Heart left ventricle (tissue), 16 donors: ENCODE measurements at regions not wholly inside any gene's neighbourhood (a gene's known extent, or its start where the extent isn't known, plus 50 kb on each side); places are given as distances from the start of the nearest gene placed in this dataset.

Experiments used
- ATAC-seq, 4 donors: fragments of 200-7000 bp; cut with Tn5 transposase; one replicate each; pipeline ENCODE4 v1.9.1; 2020 to 2022; ENCODE audit warnings: moderate library complexity in 4 of 4, mild to moderate bottlenecking in 3 of 4, moderate number of reproducible peaks in 1 of 4
- DNase-seq, 5 donors: peaks; one replicate each; pipeline ENCODE4 v3.0.0-alpha.2; 2020
- H3K27ac ChIP-seq, 12 donors: fragments of 200-600 bp; sonication (generic) in 4 of 12; one replicate each; pipeline versions ENCODE4 v1.5.0 to v1.8.0; 2016 to 2022; ENCODE audit warnings: mild to moderate bottlenecking in 2 of 12
- H3K27me3 ChIP-seq, 9 donors: fragments of 200-600 bp; sonication (generic) in 2 of 9; one replicate each; pipeline versions ENCODE4 v1.5.1 to v1.8.0; 2016 to 2022; ENCODE audit warnings: mild to moderate bottlenecking in 3 of 9
- H3K36me3 ChIP-seq, 9 donors: fragments of 200-600 bp; sonication (generic) in 2 of 9; one replicate each; pipeline versions ENCODE4 v1.5.0 to v1.8.0; 2018 to 2022; ENCODE audit warnings: mild to moderate bottlenecking in 2 of 9
- H3K4me1 ChIP-seq, 12 donors: fragments of 200-600 bp; sonication (generic) in 4 of 12; one replicate each; pipeline versions ENCODE4 v1.5.0 to v1.8.0; 2016 to 2022; ENCODE audit warnings: mild to moderate bottlenecking in 3 of 12
- H3K4me3 ChIP-seq, 12 donors: fragments of 200-600 bp; sonication (generic) in 4 of 12; one replicate each; pipeline versions ENCODE4 v1.5.0 to v1.8.0; 2017 to 2022; ENCODE audit warnings: mild to moderate bottlenecking in 9 of 12, moderate library complexity in 4 of 12
- H3K9me3 ChIP-seq, 12 donors: fragments of 200-600 bp; sonication (generic) in 4 of 12; one replicate each; pipeline versions ENCODE4 v1.5.0 to v1.8.0; 2016 to 2022; ENCODE audit warnings: mild to moderate bottlenecking in 1 of 12
- CTCF ChIP-seq, 12 donors: fragments of 200-600 bp; sonication (generic) in 4 of 12; IDR thresholded peaks; one replicate each; pipeline versions ENCODE4 v1.5.0 to v1.8.0; 2018 to 2022; ENCODE audit warnings: antibody characterized with exemption in 12 of 12, mild to moderate bottlenecking in 5 of 12
- POLR2A ChIP-seq, 2 donors: fragments of 450-650 bp; IDR thresholded peaks; one replicate each; pipeline ENCODE4 v1.6.1; 2017; ENCODE audit warnings: antibody characterized with exemption in 2 of 2, mild to moderate bottlenecking in 2 of 2, moderate library complexity in 2 of 2
- WGBS, 4 donors: extraction: QIAGEN DNeasy Blood & Tissue Kit in 2 of 4; methylation state at CpG; one replicate each; pipeline versions ENCODE4 v1.1.5 to v1.1.7; 2013 to 2018; 5-methylcytosine and 5-hydroxymethylcytosine counted together
- intact Hi-C, 10 donors: fragments of 100-400 bp; cut with DNase I; formaldehyde crosslinking; loops; one replicate each; pipeline versions ENCODE4 v1.11.1 to v1.14.2; 2022
- donor health status: ischemic (EF 13 %, LVEDD 7.1; RV severe dilation, severe dysfunction).
- donor health status: healthy with polysubstance abuse.
- donor health status: DM: no; HTN: yes; CAD: no.
- donor health status: DM: no; HTN: no; CAD: no.
- donor health status: ischemic (EF 25% LVEDD 6.9; RV normal size, moderate dysfunction).
- donor health status: ischemic (EF 25% LVEDD 5.7; RV mildly dilated, moderate dysfunction).
- donor health status: healthy.
- donor health status: DM: yes; HTN: yes; CAD: no.
- donor health status: ischemic (EF 35%, LVEDD 5.7; RV mildly dilated, moderate dysfunction).
- donor health status: nonischemic (EF 11% LVEDD 7.7; RV severe dilation, severe dysfunction).
- donor health status: DM: yes; HTN: yes; CAD: no.
- donor health status: PGD.
- donor health status: ischemic (EF 29% LVEDD 5.4; RV normal size, mild dysfunction).
- donor health status: nonischemic (EF 23%, LVEDD 6.1; RV moderate dilation, normal function).

GRCh38 chr4:15194520-15194919 lies 192.2 kb downstream of the CPEB2 start:
- 74 to 83% (median 79%) methylated on average over 2 of the region's 2 CpGs for WGBS, 4 donors
- Histone ChIP-seq H3K4me1 (peaks cover 0 to 22% (median 1%) of the 10 kb centered on the region in 12 donors), H3K27me3 (no peaks in the 10 kb centered on the region), H3K36me3 (no peaks in the 10 kb centered on the region), H3K4me3 (no peak overlapping the region), H3K27ac (no peak overlapping the region), H3K9me3 (no peaks in the 10 kb centered on the region)
- intact Hi-C loops, result no loop called here
- TF ChIP-seq POLR2A (IDR thresholded peaks at IDR 0.05), result no peak
- no peak for TF ChIP-seq CTCF (IDR thresholded peaks at IDR 0.05)
- ATAC-seq (no peak), DNase-seq (no peak)

- peaks cover 0 to 22% (median 1%) of the 10 kb centered on the region in 12 donors for H3K4me1 ChIP-seq
- H3K27ac ChIP-seq, result no peak overlapping the region
- DNase-seq, result no peak
- no peak for TF ChIP-seq POLR2A (IDR thresholded peaks at IDR 0.05)
- TF ChIP-seq CTCF (IDR thresholded peaks at IDR 0.05), result peak in 11 of 12 donors; percentile 9 to 50 (median 39)
- no peaks in the 10 kb centered on the region for H3K27me3 ChIP-seq
- H3K36me3 ChIP-seq, result no peaks in the 10 kb centered on the region
- intact Hi-C loops, result loop anchor here in 2 of 10 donors (5.0 kb wide), 1 partner anchor 190 kb away; no protein-coding TSS in a partner anchor
- H3K9me3 ChIP-seq, result no peaks in the 10 kb centered on the region
- 22 to 42% (median 34%) methylated on average over 4 of the region's 4 CpGs for WGBS, 4 donors
- H3K4me3 ChIP-seq, result no peak overlapping the region
- peak in 3 of 4 donors; percentile 51 to 72 (median 66) for ATAC-seq
These were observed 194.7 kb downstream of the CPEB2 start for GRCh38 chr4:15197005-15197404.

GRCh38 chr4:15198070-15198727 lies 195.9 kb downstream of the CPEB2 start:
- Histone ChIP-seq H3K4me3 (no peak overlapping the region), H3K27ac (peak overlapping the region in 5 of 12 donors; percentile 5 to 31 (median 7)), H3K27me3 (no peaks in the 10 kb centered on the region), H3K36me3 (no peaks in the 10 kb centered on the region), H3K4me1 (peaks cover 0 to 22% (median 1%) of the 10 kb centered on the region in 12 donors), H3K9me3 (no peaks in the 10 kb centered on the region)
- WGBS, 4 donors, result 29 to 35% (median 31%) methylated on average over 11 of the region's 11 CpGs
- TF ChIP-seq CTCF (IDR thresholded peaks at IDR 0.05), result no peak
- TF ChIP-seq POLR2A (IDR thresholded peaks at IDR 0.05), result no peak
- ATAC-seq (peak; percentile 55 to 74 (median 72)), DNase-seq (peak in 1 of 5 donors; percentile 31)
- intact Hi-C loops, result loop anchor here in 2 of 10 donors (5.0 kb wide), 1 partner anchor 191 kb away; no protein-coding TSS in a partner anchor

GRCh38 chr4:15201782-15202181 lies 199.5 kb downstream of the CPEB2 start:
- Histone ChIP-seq H3K27ac (no peak overlapping the region), H3K9me3 (peaks cover 0 to 15% (median 7%) of the 10 kb centered on the region in 12 donors), H3K4me1 (peaks cover 0 to 21% (median under 1%) of the 10 kb centered on the region in 12 donors), H3K36me3 (no peaks in the 10 kb centered on the region), H3K27me3 (no peaks in the 10 kb centered on the region), H3K4me3 (no peak overlapping the region)
- no peak for DNase-seq
- WGBS, 4 donors, result 54 to 81% (median 66%) methylated on average over 1 of the region's 1 CpG
- intact Hi-C loops, result no loop called here
- ATAC-seq, result no peak
- TF ChIP-seq POLR2A (IDR thresholded peaks at IDR 0.05) (no peak), CTCF (IDR thresholded peaks at IDR 0.05) (no peak)
